Muscle layer of duodenum (tissue), 2 donors: ENCODE measurements at regions not wholly inside any gene's neighbourhood (a gene's known extent, or its start where the extent isn't known, plus 50 kb on each side); places are given as distances from the start of the nearest gene placed in this dataset.
"Not testable (repeated sequence)": the region's sequence is repeated elsewhere in the genome, so short reads cannot be mapped to it uniquely, and the experiment has no call there.

Source experiments
- H3K27ac ChIP-seq: one replicate; pipeline ENCODE4 v1.7.0; 2013; ENCODE audit warnings: mild to moderate bottlenecking, low read length
- H3K27me3 ChIP-seq: one replicate; pipeline ENCODE4 v1.7.0; 2013; ENCODE audit warnings: low read depth, mild to moderate bottlenecking, control low read depth, low read length
- H3K36me3 ChIP-seq, 2 donors: one replicate each; pipeline ENCODE4 v1.7.0; 2013; ENCODE audit warnings: low read length in 2 of 2, control low read depth in 1 of 2, mild to moderate bottlenecking in 1 of 2; ENCODE audit not compliant: insufficient read depth in 2 of 2, control insufficient read depth in 1 of 2
- H3K4me1 ChIP-seq, 2 donors: one replicate each; pipeline ENCODE4 v1.7.0; 2013; ENCODE audit warnings: low read length in 2 of 2, mild to moderate bottlenecking in 2 of 2, control low read depth in 1 of 2, moderate library complexity in 1 of 2; ENCODE audit not compliant: insufficient read depth in 2 of 2, control insufficient read depth in 1 of 2
- H3K4me3 ChIP-seq, 2 donors: one replicate each; pipeline ENCODE4 v1.7.0; 2013; ENCODE audit warnings: low read length in 2 of 2, low read depth in 1 of 2, mild to moderate bottlenecking in 1 of 2
- H3K9me3 ChIP-seq, 2 donors: one replicate each; pipeline ENCODE4 v1.7.0; 2013; ENCODE audit warnings: low read length in 2 of 2, control low read depth in 1 of 2, mild to moderate bottlenecking in 1 of 2; ENCODE audit not compliant: control insufficient read depth in 1 of 2
- donor health status: healthy.

GRCh38 chr5:104928906-104929520, 1366.4 kb upstream of the NUDT12 start:
- Histone ChIP-seq H3K9me3 (no peaks in the 10 kb centered on the region), H3K36me3 (no peaks in the 10 kb centered on the region), H3K4me3 (no peak overlapping the region), H3K27ac (no peak overlapping the region), H3K27me3 (no peaks in the 10 kb centered on the region), H3K4me1 (no peaks in the 10 kb centered on the region)

GRCh38 chr5:104915226-104915625, 1352.6 kb upstream of the NUDT12 start:
- no peaks in the 10 kb centered on the region for H3K27me3 ChIP-seq
- no peak overlapping the region for H3K4me3 ChIP-seq
- no peak overlapping the region for H3K27ac ChIP-seq
- no peaks in the 10 kb centered on the region for H3K36me3 ChIP-seq
- H3K9me3 ChIP-seq: no peaks in the 10 kb centered on the region
- H3K4me1 ChIP-seq: no peaks in the 10 kb centered on the region

GRCh38 chr5:104914536-104915070, 1352.0 kb upstream of the NUDT12 start:
- H3K4me3 ChIP-seq: no peak overlapping the region

GRCh38 chr5:104913841-104914281, 1351.3 kb upstream of the NUDT12 start:
- Histone ChIP-seq H3K27me3 (no peaks in the 10 kb centered on the region), H3K36me3 (no peaks in the 10 kb centered on the region), H3K27ac (no peak overlapping the region), H3K4me3 (no peak overlapping the region), H3K9me3 (no peaks in the 10 kb centered on the region), H3K4me1 (no peaks in the 10 kb centered on the region)

More at GRCh38 chr5:104914536-104915070, 1352.0 kb upstream of the NUDT12 start:
- Histone ChIP-seq H3K9me3 (no peaks in the 10 kb centered on the region), H3K27me3 (no peaks in the 10 kb centered on the region), H3K4me1 (no peaks in the 10 kb centered on the region), H3K27ac (no peak overlapping the region), H3K36me3 (no peaks in the 10 kb centered on the region)

- H3K27ac ChIP-seq: no peak overlapping the region
- H3K4me1 ChIP-seq: no peaks in the 10 kb centered on the region
- no peak overlapping the region for H3K4me3 ChIP-seq
- H3K9me3 ChIP-seq: no peaks in the 10 kb centered on the region
- H3K27me3 ChIP-seq: no peaks in the 10 kb centered on the region
- H3K36me3 ChIP-seq: no peaks in the 10 kb centered on the region
These were observed 1347.2 kb upstream of the NUDT12 start for GRCh38 chr5:104909803-104910202.

- H3K27ac ChIP-seq: no peak overlapping the region
- H3K27me3 ChIP-seq: no peaks in the 10 kb centered on the region
- H3K4me1 ChIP-seq: no peaks in the 10 kb centered on the region
- no peaks in the 10 kb centered on the region for H3K36me3 ChIP-seq
- no peaks in the 10 kb centered on the region for H3K9me3 ChIP-seq
- H3K4me3 ChIP-seq: no peak overlapping the region
These were observed 1342.0 kb upstream of the NUDT12 start for GRCh38 chr5:104904561-104904960.

GRCh38 chr5:104903941-104904340, 1341.4 kb upstream of the NUDT12 start:
- Histone ChIP-seq H3K4me1 (no peaks in the 10 kb centered on the region), H3K9me3 (no peaks in the 10 kb centered on the region), H3K27me3 (no peaks in the 10 kb centered on the region), H3K4me3 (no peak overlapping the region), H3K36me3 (no peaks in the 10 kb centered on the region), H3K27ac (no peak overlapping the region)

GRCh38 chr5:104891596-104891995, 1329.0 kb upstream of the NUDT12 start:
- Histone ChIP-seq H3K27ac (no peak overlapping the region), H3K36me3 (no peaks in the 10 kb centered on the region), H3K9me3 (no peaks in the 10 kb centered on the region), H3K27me3 (no peaks in the 10 kb centered on the region), H3K4me1 (no peaks in the 10 kb centered on the region), H3K4me3 (no peak overlapping the region)

- H3K27ac ChIP-seq: no peak overlapping the region
- no peaks in the 10 kb centered on the region for H3K4me1 ChIP-seq
- H3K9me3 ChIP-seq: no peaks in the 10 kb centered on the region
- no peak overlapping the region for H3K4me3 ChIP-seq
- H3K36me3 ChIP-seq: no peaks in the 10 kb centered on the region
- no peaks in the 10 kb centered on the region for H3K27me3 ChIP-seq
These were observed 1328.2 kb upstream of the NUDT12 start for GRCh38 chr5:104890767-104891166.

- Histone ChIP-seq H3K4me3 (no peak overlapping the region), H3K27me3 (no peaks in the 10 kb centered on the region), H3K9me3 (no peaks in the 10 kb centered on the region), H3K4me1 (no peaks in the 10 kb centered on the region), H3K36me3 (no peaks in the 10 kb centered on the region), H3K27ac (no peak overlapping the region)
These were observed 1296.8 kb upstream of the NUDT12 start for GRCh38 chr5:104859437-104859836.

GRCh38 chr5:104852099-104852498, 1289.5 kb upstream of the NUDT12 start:
- not testable (repeated sequence) for H3K36me3 ChIP-seq, H3K27ac ChIP-seq, H3K9me3 ChIP-seq, H3K4me3 ChIP-seq, H3K4me1 ChIP-seq, H3K27me3 ChIP-seq

- Histone ChIP-seq H3K27me3 (no peaks in the 10 kb centered on the region), H3K9me3 (peaks cover 0 to 2% of the 10 kb centered on the region in 2 donors), H3K4me1 (no peaks in the 10 kb centered on the region), H3K27ac (no peak overlapping the region), H3K36me3 (no peaks in the 10 kb centered on the region), H3K4me3 (no peak overlapping the region)
These were observed 1283.0 kb upstream of the NUDT12 start for GRCh38 chr5:104845541-104845940.
